ENCODE measurements at regions not wholly inside any gene's neighbourhood (a gene's known extent, or its start where the extent isn't known, plus 50 kb on each side); places are given as distances from the start of the nearest gene placed in this dataset.
A peak's percentile ranks its signal among the peaks of the same experiment; 100 is the strongest.

DNA sequence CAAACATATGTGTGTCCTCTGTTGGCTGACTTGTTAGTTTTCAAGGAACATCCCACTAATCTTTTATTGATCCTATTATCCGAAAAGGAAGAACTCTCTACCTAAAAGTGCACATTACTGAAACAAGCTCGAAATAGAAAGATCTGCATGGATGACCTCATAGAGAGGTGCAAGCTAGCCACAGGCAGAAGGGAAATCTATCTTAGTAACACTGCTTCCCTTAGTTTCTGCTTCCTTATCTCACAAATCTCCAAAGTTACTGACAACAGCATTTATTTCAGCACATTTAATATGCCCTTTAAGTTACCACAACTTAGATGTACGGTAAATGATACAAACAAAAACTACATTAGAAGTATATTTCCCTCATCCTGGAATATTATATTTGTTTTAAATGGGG is 285.1 kb upstream of the CCDC54 start:
- Histone ChIP-seq H3K9me3 (ENCODE audit: insufficient read depth, low read length, severe bottlenecking) (no peaks in the 10 kb centered on the region), H4K20me1 (ENCODE audit: insufficient read depth, low read length) (no peaks in the 10 kb centered on the region), H3K27me3 (ENCODE audit: insufficient read depth, low read length, poor library complexity) (no peaks in the 10 kb centered on the region), H3K4me1 (ENCODE audit: insufficient read depth, low read length) (no peaks in the 10 kb centered on the region), H3K79me2 (ENCODE audit: insufficient read depth, low read length) (no peaks in the 10 kb centered on the region), H3K36me3 (ENCODE audit: insufficient read depth, low read length) (no peaks in the 10 kb centered on the region), H3K4me3 (ENCODE audit: low read depth in 1 of 2, low read length in 2 of 2) (no peak overlapping the region), H3K27ac (ENCODE audit: low read length) (no peak overlapping the region), H3K4me2 (ENCODE audit: insufficient read depth, low read length) (no peak overlapping the region), H2AFZ (ENCODE audit: low read depth, low read length) (no peak overlapping the region), H3K9ac (ENCODE audit: low read depth, low read length) (no peak overlapping the region)
- DNase-seq: no peak
- TF ChIP-seq, protein P1, sequence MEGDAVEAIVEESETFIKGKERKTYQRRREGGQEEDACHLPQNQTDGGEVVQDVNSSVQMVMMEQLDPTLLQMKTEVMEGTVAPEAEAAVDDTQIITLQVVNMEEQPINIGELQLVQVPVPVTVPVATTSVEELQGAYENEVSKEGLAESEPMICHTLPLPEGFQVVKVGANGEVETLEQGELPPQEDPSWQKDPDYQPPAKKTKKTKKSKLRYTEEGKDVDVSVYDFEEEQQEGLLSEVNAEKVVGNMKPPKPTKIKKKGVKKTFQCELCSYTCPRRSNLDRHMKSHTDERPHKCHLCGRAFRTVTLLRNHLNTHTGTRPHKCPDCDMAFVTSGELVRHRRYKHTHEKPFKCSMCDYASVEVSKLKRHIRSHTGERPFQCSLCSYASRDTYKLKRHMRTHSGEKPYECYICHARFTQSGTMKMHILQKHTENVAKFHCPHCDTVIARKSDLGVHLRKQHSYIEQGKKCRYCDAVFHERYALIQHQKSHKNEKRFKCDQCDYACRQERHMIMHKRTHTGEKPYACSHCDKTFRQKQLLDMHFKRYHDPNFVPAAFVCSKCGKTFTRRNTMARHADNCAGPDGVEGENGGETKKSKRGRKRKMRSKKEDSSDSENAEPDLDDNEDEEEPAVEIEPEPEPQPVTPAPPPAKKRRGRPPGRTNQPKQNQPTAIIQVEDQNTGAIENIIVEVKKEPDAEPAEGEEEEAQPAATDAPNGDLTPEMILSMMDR (IDR thresholded peaks at IDR 0.05; ENCODE audit: borderline replicate concordance, extremely low read depth, low read length, poor library complexity, severe bottlenecking): no peak
- TF ChIP-seq EZH2 (IDR thresholded peaks at IDR 0.05; ENCODE audit: borderline replicate concordance, low read depth, low read length, severe bottlenecking): no peak
- peak; percentile 27; the same call in 1 of the 3 replicates for ATAC-seq (ENCODE audit: insufficient read depth, low read depth)

DNA sequence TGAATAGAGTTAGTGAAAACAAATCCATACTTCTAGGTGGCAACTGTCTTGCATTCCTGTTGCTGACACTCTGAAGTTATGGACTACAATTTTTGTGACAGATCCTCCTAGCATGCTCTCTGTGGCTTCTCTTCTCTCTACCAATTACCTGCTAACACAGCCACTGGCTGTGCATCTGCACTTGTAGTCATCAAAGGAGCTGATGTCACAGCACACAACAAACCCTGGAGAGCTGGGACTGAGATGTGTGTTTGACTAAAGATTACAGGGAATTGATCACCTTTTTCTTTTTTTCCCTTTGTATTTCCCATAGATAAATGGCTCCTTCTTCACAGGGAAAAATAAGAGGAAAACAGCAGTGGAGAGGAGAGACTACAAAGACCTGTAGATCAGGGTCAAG is 278.4 kb upstream of the CCDC54 start:
- H3K27me3 ChIP-seq (ENCODE audit: insufficient read depth, low read length, poor library complexity): no peaks in the 10 kb centered on the region
- DNase-seq (no peak), ATAC-seq (ENCODE audit: insufficient read depth, low read depth) (peak; percentile 62)
- TF ChIP-seq, protein P1 (IDR thresholded peaks at IDR 0.05; ENCODE audit: borderline replicate concordance, extremely low read depth, low read length, poor library complexity, severe bottlenecking): no peak
- no peak for TF ChIP-seq EZH2 (IDR thresholded peaks at IDR 0.05; ENCODE audit: borderline replicate concordance, low read depth, low read length, severe bottlenecking)
- no peaks in the 10 kb centered on the region for H3K36me3 ChIP-seq (ENCODE audit: insufficient read depth, low read length)
- no peak overlapping the region for H3K27ac ChIP-seq (ENCODE audit: low read length)
- H3K9me3 ChIP-seq (ENCODE audit: insufficient read depth, low read length, severe bottlenecking): no peaks in the 10 kb centered on the region
- H3K9ac ChIP-seq (ENCODE audit: low read depth, low read length): no peak overlapping the region
- no peaks in the 10 kb centered on the region for H3K79me2 ChIP-seq (ENCODE audit: insufficient read depth, low read length)
- no peaks in the 10 kb centered on the region for H3K4me1 ChIP-seq (ENCODE audit: insufficient read depth, low read length)
- no peak overlapping the region for H3K4me3 ChIP-seq (ENCODE audit: low read depth in 1 of 2, low read length in 2 of 2)
- H4K20me1 ChIP-seq (ENCODE audit: insufficient read depth, low read length): no peaks in the 10 kb centered on the region
- H3K4me2 ChIP-seq (ENCODE audit: insufficient read depth, low read length): no peak overlapping the region
- H2AFZ ChIP-seq (ENCODE audit: low read depth, low read length): no peak overlapping the region

DNA sequence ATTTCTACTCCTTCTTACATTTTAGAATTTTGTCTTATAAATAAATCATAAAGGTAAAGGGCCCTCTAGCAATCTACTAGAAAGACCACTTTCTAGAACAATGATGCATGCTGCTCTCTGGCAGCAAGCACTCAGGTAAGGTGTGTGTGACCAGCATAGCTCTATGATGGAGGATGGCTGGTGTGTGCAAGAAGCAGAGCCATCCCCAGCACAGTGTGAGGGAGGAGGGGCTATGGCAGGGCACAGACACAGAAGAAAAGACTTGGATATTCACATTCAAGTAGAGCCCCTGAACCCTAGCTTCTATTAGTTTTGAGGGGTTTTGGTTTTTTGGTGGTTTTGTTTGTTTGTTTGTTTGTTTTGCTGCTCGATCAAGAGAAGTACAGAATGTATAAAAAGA is 277.1 kb upstream of the CCDC54 start:
- H3K27me3 ChIP-seq (ENCODE audit: insufficient read depth, low read length, poor library complexity): no peaks in the 10 kb centered on the region
- DNase-seq: no peak
- ATAC-seq (ENCODE audit: insufficient read depth, low read depth): peak; percentile 47; the same call in 2 of the 3 replicates

More for the DNA sequence above, 277.1 kb upstream of the CCDC54 start:
- no peaks in the 10 kb centered on the region for H3K36me3 ChIP-seq (ENCODE audit: insufficient read depth, low read length)
- TF ChIP-seq, protein P1 (IDR thresholded peaks at IDR 0.05; ENCODE audit: borderline replicate concordance, extremely low read depth, low read length, poor library complexity, severe bottlenecking): no peak
- TF ChIP-seq EZH2 (IDR thresholded peaks at IDR 0.05; ENCODE audit: borderline replicate concordance, low read depth, low read length, severe bottlenecking): no peak
- H2AFZ ChIP-seq (ENCODE audit: low read depth, low read length): no peak overlapping the region
- H3K79me2 ChIP-seq (ENCODE audit: insufficient read depth, low read length): no peaks in the 10 kb centered on the region
- no peak overlapping the region for H3K9ac ChIP-seq (ENCODE audit: low read depth, low read length)
- H3K4me2 ChIP-seq (ENCODE audit: insufficient read depth, low read length): no peak overlapping the region
- no peaks in the 10 kb centered on the region for H3K9me3 ChIP-seq (ENCODE audit: insufficient read depth, low read length, severe bottlenecking)
- no peak overlapping the region for H3K27ac ChIP-seq (ENCODE audit: low read length)
- H4K20me1 ChIP-seq (ENCODE audit: insufficient read depth, low read length): no peaks in the 10 kb centered on the region
- no peak overlapping the region for H3K4me3 ChIP-seq (ENCODE audit: low read depth in 1 of 2, low read length in 2 of 2)
- H3K4me1 ChIP-seq (ENCODE audit: insufficient read depth, low read length): no peaks in the 10 kb centered on the region
